ENCODE measurements at regions not wholly inside any gene's neighbourhood (a gene's known extent, or its start where the extent isn't known, plus 50 kb on each side); places are given as distances from the start of the nearest gene placed in this dataset.
A peak's percentile ranks its signal among the peaks of the same experiment; 100 is the strongest.

DNA sequence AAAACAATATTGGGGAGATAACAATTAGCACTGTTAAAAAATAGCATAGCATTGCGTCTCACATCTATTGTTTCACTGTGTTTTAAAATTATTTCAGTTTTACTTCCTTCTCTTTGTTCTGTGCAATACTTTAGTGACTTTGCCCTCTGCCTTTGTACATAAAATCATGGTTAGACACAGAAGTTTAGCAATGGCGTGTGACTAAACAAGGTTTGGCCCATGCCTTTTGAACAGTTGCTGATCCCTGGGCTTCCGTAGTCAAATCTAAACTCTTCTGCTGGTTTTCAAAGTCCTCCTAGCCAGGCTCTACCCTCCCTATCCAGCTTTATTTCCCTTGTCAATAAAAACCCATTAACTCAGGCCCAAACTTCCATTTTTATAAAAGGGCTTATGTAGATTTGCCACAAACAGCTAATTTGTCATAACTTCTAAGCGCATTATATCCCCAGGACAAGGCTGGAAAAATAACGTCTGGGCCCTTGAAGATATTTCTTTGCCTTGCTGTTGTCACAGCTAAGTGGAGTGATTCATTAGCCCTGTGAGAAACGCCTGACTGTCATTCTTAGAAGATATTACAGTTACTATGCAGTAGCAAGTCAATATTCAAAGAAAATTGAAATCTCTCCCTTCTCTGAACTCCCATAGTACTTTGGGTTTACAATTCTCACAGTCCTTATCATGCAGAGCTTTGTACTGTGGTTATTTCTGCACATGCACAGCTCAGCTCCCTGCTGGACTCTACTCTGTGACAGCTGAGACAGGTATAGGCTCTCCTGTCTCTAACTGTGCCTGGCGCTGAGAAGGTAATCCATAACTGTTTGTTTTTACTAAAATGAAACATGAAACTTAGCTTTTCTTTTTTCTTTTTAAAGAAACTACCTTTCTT, 123.4 kb upstream of the SLC24A5 start:
- no peak overlapping the region for H3K27ac ChIP-seq
- TF ChIP-seq CTCF (conservative IDR thresholded peaks at IDR 0.05) = no peak

DNA sequence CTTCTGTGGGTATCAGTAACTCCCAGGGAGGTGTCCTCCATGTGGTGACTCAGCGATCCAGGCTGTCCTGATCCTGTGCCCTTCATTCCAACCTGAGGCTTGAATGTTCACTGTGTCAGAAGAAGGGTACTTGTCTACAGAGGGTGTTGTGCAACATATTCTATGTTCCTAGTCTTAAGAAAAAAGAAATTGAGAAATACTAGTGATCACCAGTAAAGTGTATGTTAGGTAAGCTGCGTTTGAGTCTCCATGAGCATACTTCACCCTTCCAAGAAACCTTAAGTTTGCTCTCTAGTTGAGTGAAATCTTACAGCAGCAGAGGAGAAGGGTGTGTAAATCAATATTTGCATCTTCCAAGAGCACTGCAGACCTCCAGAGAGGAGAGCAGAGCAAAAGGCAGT, 122.2 kb upstream of the SLC24A5 start:
- no peak overlapping the region for H3K27ac ChIP-seq
- no peak for TF ChIP-seq CTCF (conservative IDR thresholded peaks at IDR 0.05)

DNA sequence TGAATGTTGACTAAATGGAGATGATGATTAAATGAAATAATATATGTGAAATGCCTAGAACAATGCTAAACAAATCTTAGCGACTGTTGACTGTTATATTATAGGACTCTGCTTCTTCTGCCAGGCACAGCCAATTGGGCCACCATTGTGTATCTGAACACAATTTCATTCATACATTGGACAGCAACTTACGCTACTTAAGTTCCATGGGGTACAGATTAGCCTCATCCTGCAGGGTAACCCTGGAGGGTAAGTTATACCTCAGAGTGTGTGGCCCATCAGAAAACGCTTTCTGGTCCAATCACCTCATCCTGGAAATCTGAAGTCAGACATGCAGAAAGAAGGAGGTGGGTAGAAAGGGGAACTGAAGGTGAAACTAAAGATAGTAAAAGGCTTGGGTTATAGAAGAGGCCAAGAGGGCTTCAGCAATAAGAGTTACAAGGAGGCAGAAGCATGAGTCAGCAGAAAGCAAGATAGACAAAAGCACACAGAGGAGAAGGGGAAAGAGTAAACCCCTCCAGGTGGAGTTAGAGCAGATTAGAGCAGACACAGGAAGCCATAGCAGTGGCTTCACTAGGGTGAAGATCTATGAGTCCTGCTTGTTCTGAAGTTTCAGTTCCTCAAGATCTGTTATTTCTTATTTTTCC, 119.3 kb upstream of the SLC24A5 start:
- H3K27ac ChIP-seq = peak overlapping the region; percentile 63; the same call in 1 of the 2 replicates
- no peak for TF ChIP-seq CTCF (conservative IDR thresholded peaks at IDR 0.05)

DNA sequence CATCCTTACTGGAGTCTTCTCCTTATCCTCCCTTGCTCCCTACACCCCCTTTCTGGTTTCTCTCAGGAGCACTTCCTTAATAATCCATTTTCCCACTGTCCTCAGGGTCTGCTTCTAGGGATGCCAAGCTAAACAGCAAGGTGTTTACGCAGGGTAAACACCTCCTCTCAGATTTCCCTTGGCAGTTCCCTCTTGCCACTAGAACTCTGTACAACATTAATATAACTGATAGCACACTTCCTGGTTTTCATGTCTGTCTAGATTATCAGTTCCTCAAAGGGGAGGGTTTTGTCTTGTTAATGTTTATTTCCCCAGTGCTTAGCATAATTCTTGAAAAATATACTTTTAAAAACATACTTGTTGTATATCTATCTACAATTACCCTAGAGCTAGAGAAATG, 118.0 kb upstream of the SLC24A5 start:
- no peak for TF ChIP-seq CTCF (conservative IDR thresholded peaks at IDR 0.05)
- peak overlapping the region; percentile 63 for H3K27ac ChIP-seq

GRCh38 chr15:48003441-48003840, 117.3 kb upstream of the SLC24A5 start:
- TF ChIP-seq CTCF (conservative IDR thresholded peaks at IDR 0.05) = no peak
- H3K27ac ChIP-seq = peak overlapping the region; percentile 63

DNA sequence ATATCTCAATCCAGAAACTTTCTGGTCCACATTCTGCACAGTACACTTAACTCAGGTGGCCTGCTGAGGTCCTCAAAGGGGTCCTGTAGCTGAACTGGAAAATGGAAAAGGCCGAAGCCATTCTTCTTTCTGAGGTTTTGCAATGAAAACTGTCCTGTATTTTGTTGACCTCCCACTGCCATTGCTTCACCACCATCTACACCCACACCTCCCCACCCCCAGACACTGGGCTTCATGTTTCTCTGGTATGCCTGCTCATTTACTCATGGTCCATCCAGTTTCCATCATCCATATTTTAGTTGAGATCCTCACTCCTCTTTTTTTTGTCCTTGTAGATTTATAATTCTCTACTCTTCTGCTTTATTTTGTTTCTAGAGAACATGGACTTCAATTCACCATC, 115.7 kb upstream of the SLC24A5 start:
- H3K27ac ChIP-seq = no peak overlapping the region
- no peak for TF ChIP-seq CTCF (conservative IDR thresholded peaks at IDR 0.05)

- H3K27ac ChIP-seq = no peak overlapping the region
- TF ChIP-seq CTCF (conservative IDR thresholded peaks at IDR 0.05) = no peak
Measured at GRCh38 chr15:48006031-48006511, 114.7 kb upstream of the SLC24A5 start.

Measured in VCaP (cell line).